HepG2 (cell line): ENCODE measurements at regions not wholly inside any gene's neighbourhood (a gene's known extent, or its start where the extent isn't known, plus 50 kb on each side); places are given as distances from the start of the nearest gene placed in this dataset.

Experiments used
- CTCF ChIP-seq: sonication (generic); formaldehyde crosslinking; IDR thresholded peaks from 2 replicates; pipeline ENCODE4 v1.5.0; 2020; ENCODE audit warnings: mild to moderate bottlenecking, missing genetic modification reagents, moderate library complexity
- MTERF4 ChIP-seq: sonication (generic); formaldehyde crosslinking; IDR thresholded peaks from 2 replicates; pipeline ENCODE4 v1.8.0; 2023; ENCODE audit warnings: mild to moderate bottlenecking, missing genetic modification reagents
- POLR2A ChIP-seq, 2 experiments: IDR thresholded peaks; 2 replicates each; pipeline ENCODE4 v1.6.1; 2011; ENCODE audit warnings: low read depth in 2 of 2, low read length in 2 of 2, mild to moderate bottlenecking in 1 of 2, moderate library complexity in 1 of 2; ENCODE audit not compliant: insufficient read depth in 1 of 2
- POLR2AphosphoS5 ChIP-seq: IDR thresholded peaks from 2 replicates; pipeline ENCODE4 v1.6.1; 2012; ENCODE audit warnings: low read depth, low read length
- PRDM15 ChIP-seq: sonication (generic); formaldehyde crosslinking; IDR thresholded peaks from 2 replicates; pipeline ENCODE4 v1.4.0; 2020; ENCODE audit warnings: missing genetic modification reagents
- ZNF180 ChIP-seq: sonication (generic); formaldehyde crosslinking; IDR thresholded peaks from 2 replicates; pipeline ENCODE4 v1.4.0; 2020; ENCODE audit warnings: low read depth, missing genetic modification reagents, borderline replicate concordance
- TF ChIP-seq, protein P1 (sequence below): sonication (generic); formaldehyde crosslinking; IDR thresholded peaks from 2 replicates; pipeline ENCODE4 v1.5.0; 2020; ENCODE audit warnings: mild to moderate bottlenecking, missing genetic modification reagents

- TF ChIP-seq MTERF4 (CRISPR knock-in tag): no peak
- no peak for TF ChIP-seq POLR2AphosphoS5
- no peak for TF ChIP-seq PRDM15 (CRISPR knock-in tag)
- TF ChIP-seq, protein P1, sequence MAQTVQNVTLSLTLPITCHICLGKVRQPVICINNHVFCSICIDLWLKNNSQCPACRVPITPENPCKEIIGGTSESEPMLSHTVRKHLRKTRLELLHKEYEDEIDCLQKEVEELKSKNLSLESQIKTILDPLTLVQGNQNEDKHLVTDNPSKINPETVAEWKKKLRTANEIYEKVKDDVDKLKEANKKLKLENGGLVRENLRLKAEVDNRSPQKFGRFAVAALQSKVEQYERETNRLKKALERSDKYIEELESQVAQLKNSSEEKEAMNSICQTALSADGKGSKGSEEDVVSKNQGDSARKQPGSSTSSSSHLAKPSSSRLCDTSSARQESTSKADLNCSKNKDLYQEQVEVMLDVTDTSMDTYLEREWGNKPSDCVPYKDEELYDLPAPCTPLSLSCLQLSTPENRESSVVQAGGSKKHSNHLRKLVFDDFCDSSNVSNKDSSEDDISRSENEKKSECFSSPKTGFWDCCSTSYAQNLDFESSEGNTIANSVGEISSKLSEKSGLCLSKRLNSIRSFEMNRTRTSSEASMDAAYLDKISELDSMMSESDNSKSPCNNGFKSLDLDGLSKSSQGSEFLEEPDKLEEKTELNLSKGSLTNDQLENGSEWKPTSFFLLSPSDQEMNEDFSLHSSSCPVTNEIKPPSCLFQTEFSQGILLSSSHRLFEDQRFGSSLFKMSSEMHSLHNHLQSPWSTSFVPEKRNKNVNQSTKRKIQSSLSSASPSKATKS (CRISPR knock-in tag): no peak
- TF ChIP-seq ZNF180 (CRISPR knock-in tag): no peak
- TF ChIP-seq CTCF (CRISPR knock-in tag): no peak
- no peak for TF ChIP-seq POLR2A (IDR thresholded peaks at IDR 0.05; ENCODE audit: insufficient read depth in 1 of 2, low read depth in 2 of 2, low read length in 2 of 2)
Observed at GRCh38 chr1:2904191-2904590, 102.7 kb upstream of the TTC34 start.
